ENCODE measurements at regions not wholly inside any gene's neighbourhood (a gene's known extent, or its start where the extent isn't known, plus 50 kb on each side); places are given as distances from the start of the nearest gene placed in this dataset.
"Not testable (repeated sequence)": the region's sequence is repeated elsewhere in the genome, so short reads cannot be mapped to it uniquely, and the experiment has no call there.

DNA sequence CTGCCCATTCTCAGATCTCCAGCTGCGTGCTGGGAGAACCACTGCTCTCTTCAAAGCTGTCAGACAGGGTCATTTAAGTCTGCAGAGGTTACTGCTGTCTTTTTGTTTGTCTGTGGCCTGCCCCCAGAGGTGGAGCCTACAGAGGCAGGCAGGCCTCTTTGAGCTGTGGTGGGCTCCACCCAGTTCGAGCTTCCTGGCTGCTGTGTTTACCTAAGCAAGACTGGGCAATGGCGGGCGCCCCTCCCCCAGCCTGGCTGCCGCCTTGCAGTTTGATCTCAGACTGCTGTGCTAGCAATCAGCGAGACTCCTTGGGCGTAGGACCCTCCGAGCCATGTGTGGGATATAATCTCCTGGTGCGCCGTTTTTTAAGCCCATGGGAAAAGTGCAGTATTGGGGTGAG, 497.3 kb upstream of the SPRED2 start:
- not testable (repeated sequence) for H3K27ac Mint-ChIP-seq, H3K9me3 Mint-ChIP-seq, H3K4me3 Mint-ChIP-seq, H3K4me1 Mint-ChIP-seq, H3K36me3 Mint-ChIP-seq, H3K27me3 Mint-ChIP-seq

DNA sequence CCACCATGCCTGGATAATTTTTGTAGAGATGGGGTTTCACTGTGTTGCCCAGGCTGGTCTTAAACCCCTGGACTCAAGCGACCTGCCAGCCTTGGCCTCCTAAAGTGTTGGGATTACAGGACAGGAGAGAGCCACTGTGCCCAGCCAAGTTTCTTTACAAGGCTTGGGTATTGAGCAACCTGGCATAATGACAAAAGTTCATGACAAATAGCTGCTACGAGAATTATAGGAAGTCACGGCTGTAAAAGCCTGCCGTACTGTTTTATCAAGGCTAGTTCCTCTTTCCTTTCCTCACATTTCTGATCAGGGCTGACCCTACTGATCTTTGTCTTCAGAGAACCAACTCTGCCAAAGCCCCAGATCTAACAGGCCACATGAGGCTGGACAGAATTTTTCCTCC, 490.4 kb upstream of the SPRED2 start:
- H3K36me3 Mint-ChIP-seq = no peaks in the 10 kb centered on the region
- no peaks in the 10 kb centered on the region for H3K9me3 Mint-ChIP-seq
- H3K27ac Mint-ChIP-seq = no peak overlapping the region
- H3K4me3 Mint-ChIP-seq = no peak overlapping the region
- no peaks in the 10 kb centered on the region for H3K4me1 Mint-ChIP-seq
- H3K27me3 Mint-ChIP-seq = no peaks in the 10 kb centered on the region

DNA sequence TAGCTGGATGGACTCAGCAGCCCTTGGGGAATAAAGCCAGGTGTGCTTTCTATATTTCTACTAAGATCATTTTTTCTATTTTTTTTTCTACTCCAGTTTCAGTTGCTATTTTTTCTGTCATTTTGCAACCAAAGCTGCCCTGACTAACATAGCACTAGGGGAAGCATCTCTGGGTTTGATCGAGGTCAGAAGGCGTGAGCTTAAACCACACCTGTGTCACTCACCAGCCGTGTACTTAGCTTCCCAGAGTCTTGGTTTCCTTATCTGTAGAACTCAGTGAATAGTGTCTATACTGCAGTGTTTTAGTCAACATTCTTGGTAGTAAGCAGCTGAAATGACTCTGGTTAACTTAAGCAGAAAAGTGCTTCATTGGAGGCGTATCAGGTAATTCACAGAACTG, 489.6 kb upstream of the SPRED2 start:
- no peaks in the 10 kb centered on the region for H3K27me3 Mint-ChIP-seq
- H3K27ac Mint-ChIP-seq = no peak overlapping the region
- no peaks in the 10 kb centered on the region for H3K4me1 Mint-ChIP-seq
- H3K9me3 Mint-ChIP-seq = no peaks in the 10 kb centered on the region
- H3K36me3 Mint-ChIP-seq = no peaks in the 10 kb centered on the region
- H3K4me3 Mint-ChIP-seq = no peak overlapping the region

- H3K4me3 Mint-ChIP-seq = no peak overlapping the region
- no peak overlapping the region for H3K27ac Mint-ChIP-seq
- no peaks in the 10 kb centered on the region for H3K4me1 Mint-ChIP-seq
- H3K27me3 Mint-ChIP-seq = no peaks in the 10 kb centered on the region
- H3K36me3 Mint-ChIP-seq = no peaks in the 10 kb centered on the region
- no peaks in the 10 kb centered on the region for H3K9me3 Mint-ChIP-seq
Measured at GRCh38 chr2:65921116-65921515, 488.7 kb upstream of the SPRED2 start.

DNA sequence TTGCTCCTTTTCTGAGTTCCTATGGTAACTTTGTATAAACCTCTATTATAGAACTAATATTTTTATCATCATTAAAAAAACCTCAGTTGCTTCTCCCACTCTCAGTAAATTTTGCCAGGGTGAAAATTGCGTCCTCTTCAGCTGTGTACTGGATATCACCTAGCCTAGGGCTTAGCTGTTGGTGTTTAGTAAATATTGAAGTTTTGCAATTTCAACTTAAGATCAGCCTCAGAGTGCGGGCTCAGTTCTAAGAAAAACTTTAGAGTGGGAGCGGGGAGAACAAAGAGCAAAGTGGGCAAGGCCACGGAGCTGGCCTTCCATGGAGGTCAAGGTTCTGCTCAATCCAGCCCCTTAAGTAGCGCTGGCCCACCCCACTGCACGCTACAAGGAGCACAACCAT, 488.3 kb upstream of the SPRED2 start:
- Mint-ChIP-seq H3K4me1 (no peaks in the 10 kb centered on the region), H3K27me3 (no peaks in the 10 kb centered on the region), H3K4me3 (no peak overlapping the region), H3K36me3 (no peaks in the 10 kb centered on the region), H3K27ac (no peak overlapping the region), H3K9me3 (no peaks in the 10 kb centered on the region)

DNA sequence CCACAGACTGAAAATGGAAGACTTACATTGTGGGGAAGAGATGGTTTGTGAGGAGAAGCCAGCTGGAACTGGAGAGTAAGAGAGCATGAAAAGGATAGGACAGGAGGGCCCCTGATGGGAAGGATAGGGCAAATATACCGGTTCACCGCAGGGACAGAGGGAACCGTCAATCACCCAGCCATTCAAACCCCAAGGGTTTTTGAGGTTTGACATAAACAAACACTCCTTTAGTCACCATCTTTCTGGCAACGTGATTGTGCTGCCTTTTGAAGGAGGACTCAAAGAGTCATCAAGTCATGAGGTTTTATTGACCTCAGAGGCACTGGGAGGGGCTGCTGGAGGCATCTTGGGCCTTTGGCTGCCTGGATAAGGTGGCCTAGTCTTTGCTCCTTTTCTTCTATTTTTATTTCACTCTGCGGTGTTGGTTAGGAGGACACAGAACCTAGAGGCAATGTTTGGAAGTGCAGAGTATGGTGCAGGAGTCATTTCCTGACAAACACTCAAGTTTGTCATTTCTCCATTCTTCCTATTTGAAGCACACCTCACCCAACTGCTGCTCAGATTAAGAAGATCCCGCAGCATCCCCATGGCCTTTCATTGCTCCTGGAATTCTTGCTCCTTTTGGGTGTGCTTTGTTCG, 487.3 kb upstream of the SPRED2 start:
- H3K27me3 Mint-ChIP-seq = no peaks in the 10 kb centered on the region
- no peaks in the 10 kb centered on the region for H3K9me3 Mint-ChIP-seq
- no peak overlapping the region for H3K4me3 Mint-ChIP-seq

DNA sequence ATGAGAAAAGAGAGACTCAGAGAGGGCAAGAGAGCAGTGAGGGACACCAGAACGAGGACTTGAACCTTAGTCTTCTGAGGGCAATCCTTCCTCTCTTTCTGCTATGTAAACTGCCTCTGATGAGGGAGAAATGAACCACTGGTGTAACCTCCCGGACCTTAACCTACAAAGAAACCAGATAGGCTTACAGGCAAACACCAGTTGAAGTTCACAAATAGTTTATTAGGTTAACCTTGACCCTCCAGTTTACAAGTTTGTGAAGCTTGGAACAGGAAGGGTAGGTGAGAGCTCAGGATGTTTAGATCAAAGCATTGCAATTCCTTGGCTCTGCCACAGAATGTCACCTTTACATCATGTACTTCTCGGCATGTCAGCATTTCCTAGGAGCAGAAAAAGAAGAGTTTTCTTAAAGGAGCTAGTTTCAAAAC, 486.4 kb upstream of the SPRED2 start:
- no peaks in the 10 kb centered on the region for H3K9me3 Mint-ChIP-seq
- H3K36me3 Mint-ChIP-seq = no peaks in the 10 kb centered on the region
- H3K4me1 Mint-ChIP-seq = no peaks in the 10 kb centered on the region
- H3K4me3 Mint-ChIP-seq = no peak overlapping the region
- H3K27me3 Mint-ChIP-seq = no peaks in the 10 kb centered on the region
- no peak overlapping the region for H3K27ac Mint-ChIP-seq

More for the DNA sequence above, 487.3 kb upstream of the SPRED2 start:
- Mint-ChIP-seq H3K27ac (no peak overlapping the region), H3K36me3 (no peaks in the 10 kb centered on the region), H3K4me1 (no peaks in the 10 kb centered on the region)

- Mint-ChIP-seq H3K27ac (no peak overlapping the region), H3K36me3 (no peaks in the 10 kb centered on the region), H3K27me3 (no peaks in the 10 kb centered on the region), H3K4me3 (no peak overlapping the region), H3K9me3 (no peaks in the 10 kb centered on the region), H3K4me1 (no peaks in the 10 kb centered on the region)
Measured at GRCh38 chr2:65917986-65918385, 485.6 kb upstream of the SPRED2 start.

DNA sequence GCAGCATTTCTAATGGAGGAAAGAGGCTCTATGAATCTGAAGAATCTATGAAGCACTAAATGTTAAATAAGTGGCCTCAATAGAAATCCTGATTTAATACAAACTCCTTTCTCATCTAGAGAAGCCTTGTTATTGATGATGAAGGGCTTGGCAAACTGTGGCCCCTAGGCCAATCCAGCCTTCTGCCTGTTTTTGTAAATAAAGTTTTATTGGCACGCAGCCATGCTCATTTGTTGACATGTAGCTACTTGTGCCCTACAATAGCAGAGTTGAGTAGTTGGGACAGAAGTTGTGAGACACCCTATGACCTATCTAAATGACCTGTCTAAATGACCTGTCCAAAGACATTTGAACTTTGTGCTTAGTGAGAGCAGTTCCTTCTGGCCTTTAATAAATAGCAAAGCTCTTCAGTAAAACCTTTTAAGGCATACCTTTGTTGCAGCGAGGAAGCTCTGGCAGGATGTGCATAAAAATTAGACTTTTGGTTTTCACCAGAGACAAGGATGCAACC, 484.4 kb upstream of the SPRED2 start:
- H3K27ac Mint-ChIP-seq = no peak overlapping the region
- no peaks in the 10 kb centered on the region for H3K36me3 Mint-ChIP-seq
- no peak overlapping the region for H3K4me3 Mint-ChIP-seq
- no peaks in the 10 kb centered on the region for H3K9me3 Mint-ChIP-seq
- H3K27me3 Mint-ChIP-seq = no peaks in the 10 kb centered on the region
- no peaks in the 10 kb centered on the region for H3K4me1 Mint-ChIP-seq

DNA sequence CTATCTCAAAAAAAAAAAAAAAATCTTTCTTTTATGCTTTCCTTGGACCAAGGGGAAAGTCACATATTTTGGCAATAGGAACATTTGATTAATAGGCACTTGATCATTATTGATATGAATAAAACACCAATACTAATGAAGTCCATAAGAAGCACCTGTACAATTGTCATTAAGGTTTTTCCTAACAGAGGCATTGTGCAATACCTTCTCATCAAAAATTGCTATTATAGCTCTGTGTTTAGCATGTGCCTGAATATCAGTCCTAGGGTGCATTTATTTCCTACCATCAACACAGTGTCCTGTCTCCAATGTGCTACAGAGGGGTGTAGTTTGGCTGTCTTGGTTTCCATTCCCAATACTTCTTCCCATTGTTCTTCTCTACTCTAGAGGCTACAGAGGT, 483.8 kb upstream of the SPRED2 start:
- Mint-ChIP-seq H3K36me3 (no peaks in the 10 kb centered on the region), H3K4me3 (no peak overlapping the region), H3K27ac (no peak overlapping the region), H3K27me3 (no peaks in the 10 kb centered on the region), H3K9me3 (no peaks in the 10 kb centered on the region), H3K4me1 (no peaks in the 10 kb centered on the region)

- no peaks in the 10 kb centered on the region for H3K27me3 Mint-ChIP-seq
- H3K9me3 Mint-ChIP-seq = no peaks in the 10 kb centered on the region
- no peak overlapping the region for H3K27ac Mint-ChIP-seq
- H3K36me3 Mint-ChIP-seq = no peaks in the 10 kb centered on the region
- H3K4me3 Mint-ChIP-seq = no peak overlapping the region
- H3K4me1 Mint-ChIP-seq = no peaks in the 10 kb centered on the region
Measured at GRCh38 chr2:65915273-65915672, 482.9 kb upstream of the SPRED2 start.

DNA sequence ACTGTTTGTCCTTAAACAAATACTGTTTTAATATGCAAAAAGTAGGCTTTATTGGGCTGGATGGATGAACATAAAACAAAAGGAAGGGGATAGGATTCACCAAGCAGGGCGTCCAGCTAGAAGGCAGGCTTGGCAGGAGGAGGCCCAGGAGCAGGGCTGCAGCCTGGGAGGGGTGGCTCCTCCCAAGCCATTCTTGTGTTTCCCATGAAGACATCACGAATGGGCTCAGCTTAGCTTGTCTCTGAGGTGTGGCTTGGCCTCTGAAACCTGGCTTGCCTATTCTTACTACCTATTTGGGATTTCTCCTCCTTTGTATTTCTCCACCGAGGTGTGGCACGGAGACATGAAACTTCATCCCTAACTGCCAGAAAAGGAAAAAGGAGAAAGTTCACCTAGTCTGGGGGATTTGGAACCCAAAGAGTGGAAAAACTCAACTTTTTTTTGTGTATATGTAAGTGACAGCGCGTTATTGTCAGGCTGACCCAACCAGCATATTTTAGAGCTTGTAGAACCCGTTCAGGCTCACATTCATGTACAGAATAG, 481.9 kb upstream of the SPRED2 start:
- no peak overlapping the region for H3K27ac Mint-ChIP-seq

DNA sequence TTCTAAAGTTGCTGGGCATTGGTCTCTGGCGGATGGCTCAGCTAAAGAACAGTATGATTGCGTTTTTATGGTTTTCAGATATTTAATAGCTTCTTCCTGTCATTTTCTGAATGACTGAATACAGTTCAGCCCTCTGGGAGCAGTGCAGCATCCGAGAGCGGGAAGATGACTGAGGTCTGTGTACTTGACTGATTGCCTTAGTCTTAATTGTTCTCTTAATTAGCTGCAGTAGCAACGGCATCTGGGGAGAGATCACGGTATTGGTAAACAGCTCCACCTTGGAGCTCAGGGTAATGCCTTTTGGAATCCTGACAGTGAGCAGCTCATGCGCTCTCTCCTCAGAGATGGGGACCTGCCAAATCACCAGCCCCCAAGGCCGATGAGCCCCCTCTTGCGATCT, 481.4 kb upstream of the SPRED2 start:
- no peaks in the 10 kb centered on the region for H3K9me3 Mint-ChIP-seq
- no peaks in the 10 kb centered on the region for H3K36me3 Mint-ChIP-seq
- no peaks in the 10 kb centered on the region for H3K4me1 Mint-ChIP-seq
- H3K27ac Mint-ChIP-seq = no peak overlapping the region
- H3K27me3 Mint-ChIP-seq = no peaks in the 10 kb centered on the region
- no peak overlapping the region for H3K4me3 Mint-ChIP-seq

More for the DNA sequence above, 481.9 kb upstream of the SPRED2 start:
- no peak overlapping the region for H3K4me3 Mint-ChIP-seq
- H3K36me3 Mint-ChIP-seq = no peaks in the 10 kb centered on the region
- H3K9me3 Mint-ChIP-seq = no peaks in the 10 kb centered on the region
- H3K27me3 Mint-ChIP-seq = no peaks in the 10 kb centered on the region
- H3K4me1 Mint-ChIP-seq = no peaks in the 10 kb centered on the region

DNA sequence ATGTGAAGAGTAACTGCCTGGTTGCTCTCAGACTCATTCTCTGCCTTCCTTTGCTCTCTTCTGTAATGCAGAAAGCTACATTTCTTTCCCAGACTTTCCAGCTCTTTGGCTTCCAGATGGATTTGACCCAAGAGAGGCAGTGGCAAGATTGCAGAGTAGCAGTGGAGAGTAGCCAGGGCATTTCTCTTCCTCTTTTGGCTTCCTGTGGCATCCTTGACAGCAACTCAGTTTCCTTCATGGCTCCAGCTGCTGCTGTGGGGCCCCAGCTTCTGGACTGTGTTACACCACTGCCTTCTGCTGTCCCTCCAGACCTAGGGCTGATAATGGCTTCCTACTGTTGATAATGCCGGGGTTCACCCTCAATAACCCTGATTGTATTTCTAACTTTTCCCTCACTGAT, 469.4 kb upstream of the SPRED2 start:
- H3K9me3 Mint-ChIP-seq = peaks cover 5% of the 10 kb centered on the region
- H3K36me3 Mint-ChIP-seq = no peaks in the 10 kb centered on the region
- no peaks in the 10 kb centered on the region for H3K4me1 Mint-ChIP-seq
- H3K4me3 Mint-ChIP-seq = no peak overlapping the region
- no peak overlapping the region for H3K27ac Mint-ChIP-seq
- no peaks in the 10 kb centered on the region for H3K27me3 Mint-ChIP-seq

- H3K36me3 Mint-ChIP-seq = no peaks in the 10 kb centered on the region
- no peak overlapping the region for H3K4me3 Mint-ChIP-seq
- no peaks in the 10 kb centered on the region for H3K4me1 Mint-ChIP-seq
- no peaks in the 10 kb centered on the region for H3K27me3 Mint-ChIP-seq
- H3K9me3 Mint-ChIP-seq = peaks cover 4% of the 10 kb centered on the region
- no peak overlapping the region for H3K27ac Mint-ChIP-seq
Measured at GRCh38 chr2:65896446-65896845, 464.0 kb upstream of the SPRED2 start.

DNA sequence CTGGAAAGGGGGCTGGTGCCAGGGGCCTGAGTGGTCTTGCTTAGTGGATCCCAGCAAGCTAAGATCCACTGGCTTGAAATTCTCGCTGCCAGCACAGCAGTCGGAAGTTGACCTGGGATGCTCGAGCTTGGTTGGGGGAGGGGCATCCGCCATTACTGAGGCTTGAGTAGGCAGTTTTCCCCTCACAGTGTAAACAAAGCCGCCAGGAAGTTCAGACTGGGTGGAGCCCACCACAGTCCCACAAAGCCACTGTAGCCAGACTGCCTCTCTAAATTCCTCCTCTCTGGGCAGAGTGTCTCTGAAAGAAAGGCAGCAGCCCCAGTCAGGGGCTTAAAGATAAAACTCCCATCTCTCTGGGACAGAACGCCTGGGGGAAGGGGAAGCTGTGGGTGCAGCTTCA, 457.7 kb upstream of the SPRED2 start:
- not testable (repeated sequence) for H3K27ac Mint-ChIP-seq, H3K4me1 Mint-ChIP-seq, H3K27me3 Mint-ChIP-seq, H3K36me3 Mint-ChIP-seq, H3K9me3 Mint-ChIP-seq, H3K4me3 Mint-ChIP-seq

DNA sequence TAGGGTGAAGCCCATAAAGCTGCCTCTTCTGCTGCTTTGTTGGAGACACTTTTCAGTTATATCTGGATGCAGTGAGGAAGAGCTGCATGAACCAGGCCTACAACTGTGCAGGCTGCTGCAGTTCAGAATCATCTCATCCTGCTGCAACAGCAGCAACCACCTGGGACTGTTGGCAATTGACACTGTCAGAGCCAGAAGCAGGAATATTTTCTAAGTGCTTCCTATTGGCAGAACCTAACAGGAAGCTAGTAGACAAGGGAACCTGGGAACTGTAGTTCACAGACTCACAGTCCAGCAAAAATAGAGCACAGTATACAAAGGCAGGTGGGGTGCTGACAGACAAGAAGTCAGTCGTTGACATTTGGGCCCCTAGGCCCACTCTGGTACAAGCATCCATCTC, 452.9 kb upstream of the SPRED2 start:
- no peaks in the 10 kb centered on the region for H3K4me1 Mint-ChIP-seq
- no peaks in the 10 kb centered on the region for H3K27me3 Mint-ChIP-seq
- no peak overlapping the region for H3K4me3 Mint-ChIP-seq
- H3K36me3 Mint-ChIP-seq = no peaks in the 10 kb centered on the region
- H3K27ac Mint-ChIP-seq = no peak overlapping the region
- H3K9me3 Mint-ChIP-seq = no peaks in the 10 kb centered on the region
